Coronary artery (tissue), 2 donors: ENCODE measurements at regions not wholly inside any gene's neighbourhood (a gene's known extent, or its start where the extent isn't known, plus 50 kb on each side); places are given as distances from the start of the nearest gene placed in this dataset.

ENCODE experiments used
- DNase-seq: peaks from one replicate; pipeline ENCODE4 v3.0.0-alpha.2; 2017; ENCODE audit warnings: low spot score
- H3K27ac ChIP-seq, 2 donors: fragments of 200-600 bp; sonication (generic); one replicate each; pipeline ENCODE4 v1.5.1; 2016 to 2019
- H3K4me3 ChIP-seq: fragments of 200-600 bp; sonication (generic); 2 replicates; pipeline ENCODE4 v1.5.1; 2016; ENCODE audit warnings: mild to moderate bottlenecking, moderate library complexity
- CTCF ChIP-seq: fragments of 200-600 bp; sonication (generic); IDR thresholded peaks from one replicate; pipeline ENCODE4 v1.5.1; 2019; ENCODE audit warnings: antibody characterized with exemption

- no peak overlapping the region for H3K4me3 ChIP-seq
- H3K27ac ChIP-seq: no peak overlapping the region
- DNase-seq: no peak
- TF ChIP-seq CTCF: no peak
Measured at GRCh38 chr12:98172304-98172703, 343.1 kb upstream of the TMPO start.

GRCh38 chr12:98172801-98173200 lies 342.6 kb upstream of the TMPO start:
- H3K4me3 ChIP-seq: no peak overlapping the region
- H3K27ac ChIP-seq: no peak overlapping the region
- no peak for DNase-seq
- no peak for TF ChIP-seq CTCF

- TF ChIP-seq CTCF: no peak
- no peak overlapping the region for H3K27ac ChIP-seq
- H3K4me3 ChIP-seq: no peak overlapping the region
- no peak for DNase-seq
Measured at GRCh38 chr12:98173773-98174427, 341.5 kb upstream of the TMPO start.

- no peak for TF ChIP-seq CTCF
- DNase-seq: no peak
- no peak overlapping the region for H3K4me3 ChIP-seq
- no peak overlapping the region for H3K27ac ChIP-seq
Measured at GRCh38 chr12:98174428-98174809, 341.0 kb upstream of the TMPO start.

GRCh38 chr12:98178126-98178525 lies 337.3 kb upstream of the TMPO start:
- TF ChIP-seq CTCF: no peak
- H3K27ac ChIP-seq: no peak overlapping the region
- no peak for DNase-seq
- no peak overlapping the region for H3K4me3 ChIP-seq

GRCh38 chr12:98179151-98179550 lies 336.2 kb upstream of the TMPO start:
- no peak for TF ChIP-seq CTCF
- no peak overlapping the region for H3K4me3 ChIP-seq
- DNase-seq: no peak
- H3K27ac ChIP-seq: no peak overlapping the region

GRCh38 chr12:98180603-98181002 lies 334.8 kb upstream of the TMPO start:
- DNase-seq: no peak
- TF ChIP-seq CTCF: no peak
- Histone ChIP-seq H3K27ac (no peak overlapping the region), H3K4me3 (no peak overlapping the region)
